NCI-H146 treated with DMSO at 0.1 percent for 48 hours (cell line): ENCODE measurements at regions not wholly inside any gene's neighbourhood (a gene's known extent, or its start where the extent isn't known, plus 50 kb on each side); places are given as distances from the start of the nearest gene placed in this dataset.

Experiments used
- DNase-seq: peaks from one replicate; lab custom pipeline; 2025; ENCODE audit not compliant: unreplicated experiment; lab: John Stamatoyannopoulos, UW

GRCh38 chr3:13158408-13158807, 85.2 kb upstream of the IQSEC1 start:
- no peak for DNase-seq

DNA sequence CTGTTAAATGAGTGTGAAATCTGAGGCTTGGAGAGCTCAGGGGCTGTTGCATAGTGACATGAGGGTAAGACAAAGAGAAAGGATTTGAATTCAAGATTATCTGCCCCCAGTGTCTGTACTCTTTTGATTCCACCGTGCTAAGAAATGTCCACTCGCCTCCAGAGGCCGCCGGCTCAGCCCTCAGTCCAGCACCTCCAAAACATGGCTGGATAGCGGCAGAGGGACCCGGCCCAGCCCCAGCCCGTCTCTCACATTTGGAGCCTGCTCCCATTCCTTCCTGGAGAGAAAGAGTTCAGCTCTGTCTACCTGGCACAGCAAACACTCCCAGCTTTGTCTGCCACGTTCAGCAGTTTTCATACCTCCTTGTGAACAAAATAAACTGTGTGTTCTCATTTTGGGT, 84.8 kb upstream of the IQSEC1 start:
- no peak for DNase-seq

- no peak for DNase-seq
These were observed 79.8 kb upstream of the IQSEC1 start for GRCh38 chr3:13152826-13153710.

- DNase-seq, result no peak
These were observed 77.4 kb upstream of the IQSEC1 start for GRCh38 chr3:13150624-13151023.

- DNase-seq, result no peak
These were observed 76.3 kb upstream of the IQSEC1 start for GRCh38 chr3:13149330-13150108.

- no peak for DNase-seq
These were observed 75.5 kb upstream of the IQSEC1 start for GRCh38 chr3:13148561-13149329.

GRCh38 chr3:13148126-13148525, 74.9 kb upstream of the IQSEC1 start:
- no peak for DNase-seq

GRCh38 chr3:13147344-13147743, 74.1 kb upstream of the IQSEC1 start:
- DNase-seq, result no peak

- DNase-seq, result no peak
These were observed 73.5 kb upstream of the IQSEC1 start for GRCh38 chr3:13146643-13147143.

GRCh38 chr3:13145826-13146642, 72.8 kb upstream of the IQSEC1 start:
- DNase-seq, result no peak

DNA sequence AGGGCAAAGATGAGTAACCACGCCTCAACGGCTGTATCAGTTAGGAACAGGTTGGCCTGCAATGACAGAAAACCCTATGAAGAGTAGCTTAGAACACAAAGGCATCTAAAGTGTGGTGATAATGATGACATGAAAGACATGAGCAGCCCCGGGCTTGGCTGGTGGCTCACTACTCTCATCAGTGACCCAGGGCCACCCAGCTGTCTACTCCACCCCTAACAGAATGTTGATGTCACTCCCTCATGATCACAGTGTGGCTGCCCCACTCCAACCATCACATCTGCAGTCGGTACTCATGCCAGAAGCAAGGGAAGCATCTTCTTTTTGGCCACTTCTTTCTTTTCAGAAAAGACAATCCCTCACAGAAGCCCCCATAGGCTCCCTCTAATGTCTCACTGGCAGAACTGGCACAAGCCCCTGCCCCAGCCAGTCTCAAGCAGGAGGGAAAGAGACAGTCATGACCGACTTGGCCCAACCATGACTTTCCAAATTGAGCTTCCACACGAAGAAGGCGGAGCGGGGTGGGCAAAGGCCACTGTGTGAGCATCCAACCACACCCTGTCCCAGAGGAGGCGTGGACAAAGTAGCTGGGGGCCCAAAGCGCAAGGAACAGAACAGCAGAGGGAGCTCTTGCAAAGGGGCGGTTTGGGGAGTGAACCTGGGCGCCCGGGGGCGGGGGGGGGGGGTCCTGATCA, 72.0 kb upstream of the IQSEC1 start:
- no peak for DNase-seq

DNA sequence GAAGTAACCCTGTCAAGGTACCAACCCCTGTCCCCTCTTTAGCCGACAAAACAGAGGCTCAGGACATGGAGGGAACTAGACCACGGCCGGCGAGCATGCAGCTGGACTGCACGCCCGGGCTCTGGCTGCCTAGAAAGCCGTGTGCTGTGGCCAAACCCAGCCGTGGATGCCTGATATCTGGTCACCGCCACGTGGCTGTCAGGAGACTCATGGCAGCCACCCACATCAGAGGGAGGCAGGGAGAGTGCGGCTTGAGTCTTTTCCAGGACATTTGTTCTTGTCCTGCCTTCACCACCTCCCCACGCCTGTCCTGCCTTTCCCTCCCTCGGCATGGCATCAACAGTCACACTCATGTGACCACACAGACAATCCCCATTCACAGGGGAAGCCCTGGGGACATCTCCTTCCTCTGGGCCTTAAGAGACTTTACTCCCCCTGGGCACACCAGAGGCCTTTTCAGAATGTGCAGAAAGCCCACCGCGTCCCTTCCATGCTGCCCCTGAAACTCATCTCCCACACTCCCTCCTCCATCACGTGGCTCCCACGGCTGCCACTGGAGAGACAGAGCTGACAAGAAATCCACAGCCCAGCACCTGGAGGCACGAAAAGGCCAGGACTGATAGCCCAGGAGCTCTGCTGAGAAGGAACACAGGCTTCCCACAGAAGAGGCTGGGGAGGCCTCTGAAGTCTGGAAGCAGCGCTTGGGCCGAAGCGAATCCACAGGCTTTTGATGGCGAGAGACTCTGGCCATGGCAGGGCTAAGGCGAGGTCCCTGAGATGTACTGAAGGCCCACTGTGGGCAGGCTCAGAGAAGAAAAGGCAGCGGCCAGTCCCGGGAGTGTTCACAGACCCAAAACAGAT, 71.2 kb upstream of the IQSEC1 start:
- DNase-seq, result no peak

DNA sequence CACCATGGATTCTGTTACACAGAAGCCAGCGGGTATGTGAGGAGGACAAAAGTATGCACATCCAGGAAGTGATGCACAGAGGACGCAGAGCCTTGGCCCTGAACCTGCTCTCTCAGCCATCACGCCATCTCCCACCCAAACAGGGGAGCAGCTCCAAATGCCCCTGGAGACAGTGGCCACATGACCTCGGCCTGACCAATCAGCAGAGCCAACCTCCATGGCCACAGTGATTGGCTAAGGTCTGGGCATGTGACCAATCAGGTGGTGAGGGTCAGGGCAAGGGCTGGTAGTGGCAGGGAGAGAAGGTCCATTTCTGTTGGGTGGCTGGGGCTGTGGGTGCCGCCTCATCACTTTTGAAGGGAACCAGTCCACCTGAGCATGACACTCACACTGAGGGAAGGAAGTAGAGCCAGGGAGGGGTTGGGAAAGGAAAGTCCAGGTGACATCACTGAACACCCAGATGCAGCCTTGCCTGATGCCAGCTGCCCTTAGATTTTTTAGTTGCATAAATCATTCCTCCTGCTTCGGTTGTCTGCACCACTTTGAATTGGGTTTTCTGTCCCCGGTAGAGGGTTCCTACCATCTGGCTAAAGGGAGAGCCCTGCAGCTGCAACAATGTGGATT, 70.3 kb upstream of the IQSEC1 start:
- DNase-seq, result no peak

- no peak for DNase-seq
These were observed 69.5 kb upstream of the IQSEC1 start for GRCh38 chr3:13142552-13143380.

DNA sequence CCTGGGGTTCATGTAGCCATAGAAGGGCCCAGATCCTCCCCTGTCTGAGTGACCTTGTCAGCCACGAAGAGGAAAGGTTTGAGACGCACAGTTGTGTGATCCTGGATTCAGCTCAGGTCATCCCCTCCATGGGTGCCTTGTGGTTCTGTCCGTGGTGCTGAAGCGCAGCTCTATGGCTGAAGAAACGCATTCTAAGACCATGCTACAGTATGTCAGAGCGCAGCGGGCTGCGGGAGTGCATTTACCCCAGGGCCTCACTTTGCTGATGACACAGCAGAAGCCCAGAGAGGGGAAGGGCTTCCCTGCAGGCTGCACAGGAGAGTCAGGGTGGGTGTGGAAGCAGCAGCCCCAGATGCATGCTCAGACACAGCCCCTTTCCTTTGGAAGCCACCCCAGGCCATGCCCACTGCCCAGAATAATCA, 68.8 kb upstream of the IQSEC1 start:
- no peak for DNase-seq

DNA sequence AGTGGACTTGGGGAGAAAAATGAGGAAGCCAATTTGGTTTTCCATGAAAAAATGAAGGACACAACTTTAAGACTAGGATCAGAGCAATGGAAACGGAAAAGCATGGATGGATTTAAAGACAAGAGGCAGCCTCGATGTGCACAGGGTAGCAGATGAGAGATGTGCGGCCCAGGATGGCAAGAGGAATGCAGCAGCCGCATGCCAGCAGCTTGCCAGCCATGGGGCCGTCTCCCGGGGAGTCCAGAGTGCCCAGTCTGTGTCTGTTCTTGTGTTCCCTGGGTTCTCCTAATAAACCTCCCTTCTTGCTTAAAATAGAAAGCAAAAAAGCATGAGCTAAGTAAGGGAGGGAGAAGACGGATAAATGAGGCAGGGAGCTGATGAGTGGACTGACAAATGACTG, 68.0 kb upstream of the IQSEC1 start:
- DNase-seq, result no peak

- no peak for DNase-seq
These were observed 67.4 kb upstream of the IQSEC1 start for GRCh38 chr3:13140596-13140995.
